GM18505 (cell line): ENCODE measurements at regions not wholly inside any gene's neighbourhood (a gene's known extent, or its start where the extent isn't known, plus 50 kb on each side); places are given as distances from the start of the nearest gene placed in this dataset.
A peak's percentile ranks its signal among the peaks of the same experiment; 100 is the strongest.

Experiments
- ATAC-seq: cut with Tn5 transposase; IDR thresholded peaks from one replicate; pipeline ENCODE4 v1.9.1; 2021; ENCODE audit not compliant: unreplicated experiment
- POLR2A ChIP-seq: IDR thresholded peaks from 4 replicates; pipeline ENCODE4 v1.6.1; 2011; ENCODE audit warnings: borderline replicate concordance; ENCODE audit not compliant: insufficient read depth, insufficient read length; ENCODE audit errors: extremely low read depth

GRCh38 chr9:6096821-6097220 is 81.4 kb upstream of the RANBP6 start:
- ATAC-seq: no peak
- no peak for TF ChIP-seq POLR2A

GRCh38 chr9:6090277-6091210 is 75.1 kb upstream of the RANBP6 start:
- ATAC-seq: no peak
- no peak for TF ChIP-seq POLR2A

DNA sequence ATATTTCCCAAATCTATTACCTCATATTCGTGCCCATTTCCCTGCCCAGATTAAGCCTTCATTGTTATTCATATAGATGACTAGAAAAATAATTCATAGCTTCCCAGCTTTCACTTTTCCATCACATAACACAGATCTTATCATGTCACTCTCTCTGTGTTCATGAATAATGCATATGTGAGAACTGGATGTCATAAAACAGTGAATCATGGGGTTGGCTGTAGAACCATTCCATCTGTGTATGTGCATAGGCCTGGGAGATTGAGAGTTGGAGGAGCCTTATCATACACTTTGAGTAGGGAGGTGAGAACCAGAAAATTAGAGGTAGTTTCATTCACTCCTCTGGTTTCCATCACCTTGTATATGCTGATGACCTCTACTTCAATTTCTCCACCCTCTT is 73.9 kb upstream of the RANBP6 start:
- no peak for TF ChIP-seq POLR2A
- no peak for ATAC-seq

- no peak for TF ChIP-seq POLR2A
- no peak for ATAC-seq
Observed at GRCh38 chr9:6086006-6086655, 70.7 kb upstream of the RANBP6 start.

DNA sequence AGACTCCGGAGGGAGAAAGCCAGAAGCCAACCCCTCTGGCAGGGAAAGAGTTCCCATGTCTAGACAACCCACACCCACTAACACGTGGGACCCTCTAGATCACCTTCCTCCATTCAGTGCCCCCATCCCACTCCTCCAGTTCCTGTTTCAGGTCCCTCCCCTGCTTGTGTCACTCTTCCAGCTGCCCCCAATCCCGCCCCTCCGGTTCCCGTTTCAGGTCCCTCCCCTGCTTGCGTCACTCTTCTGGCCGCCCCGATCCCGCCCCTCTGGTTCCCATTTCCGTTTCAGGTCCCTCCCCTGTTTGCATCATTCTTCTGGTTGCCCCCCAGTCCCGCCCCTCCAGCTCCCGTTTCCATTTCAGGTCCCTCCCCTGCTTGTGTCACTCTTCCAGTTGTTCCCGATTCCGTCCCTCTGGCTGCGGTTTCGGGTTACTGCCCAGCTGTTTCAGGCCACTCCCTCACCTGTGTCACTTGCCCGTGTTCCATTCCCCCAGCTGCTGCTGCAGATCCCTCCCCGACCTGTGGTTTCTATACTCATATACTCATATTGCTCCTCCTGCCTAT is 64.8 kb upstream of the RANBP6 start:
- TF ChIP-seq POLR2A: peak; percentile 54
- ATAC-seq: peak; percentile 96

DNA sequence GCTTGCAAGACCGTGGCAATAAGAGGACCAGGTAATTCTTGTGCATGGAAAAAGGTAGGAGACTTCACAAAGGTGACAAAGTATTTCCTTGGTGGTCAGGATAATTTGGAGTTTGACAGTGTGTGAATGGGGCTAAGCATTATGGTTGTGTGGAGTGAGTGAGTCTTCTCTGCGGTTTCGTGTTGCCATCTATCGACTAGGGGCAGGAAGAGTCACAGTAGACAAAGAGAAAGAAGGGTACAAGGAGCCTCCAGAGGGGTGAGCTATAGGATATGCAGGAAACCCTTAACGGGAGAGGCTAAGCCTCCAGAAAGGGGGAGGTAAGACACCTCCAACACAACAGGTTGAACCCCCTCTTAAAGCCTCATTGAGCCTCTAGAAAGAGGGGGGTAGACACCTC is 64.0 kb upstream of the RANBP6 start:
- TF ChIP-seq POLR2A: no peak
- no peak for ATAC-seq

DNA sequence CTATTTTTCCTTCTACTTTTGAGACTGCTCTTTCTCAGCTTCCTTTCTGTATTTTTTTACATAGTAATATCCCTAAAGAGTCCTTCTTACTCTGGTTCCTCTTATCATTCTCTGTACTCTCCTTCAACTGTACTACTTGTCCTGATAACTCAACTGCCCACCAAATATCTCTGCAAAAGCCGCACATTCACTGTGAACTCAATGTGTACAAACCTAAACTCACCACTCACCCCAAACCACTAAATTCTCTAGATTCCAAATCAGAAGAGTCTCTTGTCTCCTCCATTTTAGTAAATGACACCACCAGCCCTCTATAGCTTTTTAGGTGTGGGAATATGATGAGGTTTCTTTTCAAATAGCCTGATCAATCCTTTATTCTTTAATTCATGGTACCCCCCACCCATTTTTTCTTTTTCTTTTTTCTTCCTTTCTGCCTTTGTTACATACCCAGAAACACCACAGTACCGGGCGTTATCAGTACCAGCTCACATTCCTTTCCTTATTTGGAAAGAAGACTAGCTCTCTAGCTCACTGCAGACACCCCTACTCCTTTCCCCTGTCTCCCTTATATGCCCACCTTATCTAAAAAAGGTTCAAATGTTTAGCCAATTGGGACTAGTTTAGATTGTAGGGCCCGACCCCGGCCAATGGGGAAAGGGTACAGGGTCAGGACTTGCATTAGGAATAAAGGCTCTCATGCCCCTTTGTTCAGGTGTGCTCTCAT is 63.1 kb upstream of the RANBP6 start:
- TF ChIP-seq POLR2A: no peak
- no peak for ATAC-seq

DNA sequence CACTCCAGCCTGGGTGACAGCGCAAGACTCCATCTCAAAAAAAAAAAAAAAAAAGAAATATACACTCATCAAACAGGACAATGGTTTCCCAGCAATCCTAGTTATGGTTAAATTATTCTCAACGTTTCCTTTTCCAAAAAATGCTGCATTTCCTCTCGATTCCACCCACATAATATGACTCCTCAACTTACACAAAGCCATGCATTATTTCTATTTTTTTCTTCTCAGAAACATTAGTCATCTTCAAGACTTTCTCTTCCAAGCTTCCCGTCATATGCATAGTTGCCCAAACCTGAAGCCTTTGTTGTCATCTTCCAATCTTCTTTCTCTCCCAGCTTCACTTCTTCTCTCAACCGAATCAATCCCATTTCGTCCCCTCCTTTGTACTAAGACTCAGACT is 61.4 kb upstream of the RANBP6 start:
- ATAC-seq: no peak
- TF ChIP-seq POLR2A: no peak

DNA sequence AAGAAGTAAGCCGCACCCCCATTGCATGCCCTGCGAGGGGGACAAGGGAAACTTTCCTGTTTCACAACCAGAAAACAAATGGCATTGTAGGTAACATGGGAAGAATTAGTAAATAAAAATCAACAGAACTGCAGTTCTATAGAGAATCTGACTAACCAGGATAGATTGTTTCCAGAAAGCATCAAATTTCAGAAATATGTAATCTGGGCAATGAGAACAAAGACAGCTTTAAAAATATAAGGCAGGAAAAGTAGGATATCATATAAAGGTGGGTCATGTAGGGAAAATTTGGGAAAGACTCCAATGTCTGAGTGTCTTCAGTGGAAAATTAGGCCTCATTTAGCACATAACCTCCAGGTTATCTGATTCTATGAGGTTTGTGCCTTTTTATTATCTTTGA is 58.3 kb upstream of the RANBP6 start:
- no peak for TF ChIP-seq POLR2A
- no peak for ATAC-seq

- no peak for TF ChIP-seq POLR2A
- ATAC-seq: no peak
Observed at GRCh38 chr9:6072865-6073264, 57.4 kb upstream of the RANBP6 start.

GRCh38 chr9:6072453-6072852 is 57.0 kb upstream of the RANBP6 start:
- no peak for TF ChIP-seq POLR2A
- ATAC-seq: no peak

DNA sequence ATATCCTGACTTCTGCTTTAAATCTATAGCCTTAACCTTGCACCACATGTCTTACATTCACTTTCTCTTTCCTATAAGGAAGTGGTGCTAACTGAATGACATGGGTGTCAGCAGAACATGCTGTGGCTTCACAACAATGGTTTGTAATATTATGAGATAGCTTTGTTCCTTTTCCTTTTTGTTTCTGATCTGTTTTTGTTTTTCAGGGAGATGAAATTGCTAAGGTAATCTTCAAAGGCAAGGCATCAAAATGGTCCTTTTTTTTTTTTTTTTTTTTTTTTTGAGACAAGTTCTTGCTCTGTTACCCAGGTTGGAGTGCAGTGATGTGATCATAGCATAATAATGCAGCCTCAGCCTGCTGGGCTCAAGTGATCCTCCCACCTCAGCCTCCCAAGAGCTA is 53.6 kb upstream of the RANBP6 start:
- ATAC-seq: peak; percentile 86
- no peak for TF ChIP-seq POLR2A

DNA sequence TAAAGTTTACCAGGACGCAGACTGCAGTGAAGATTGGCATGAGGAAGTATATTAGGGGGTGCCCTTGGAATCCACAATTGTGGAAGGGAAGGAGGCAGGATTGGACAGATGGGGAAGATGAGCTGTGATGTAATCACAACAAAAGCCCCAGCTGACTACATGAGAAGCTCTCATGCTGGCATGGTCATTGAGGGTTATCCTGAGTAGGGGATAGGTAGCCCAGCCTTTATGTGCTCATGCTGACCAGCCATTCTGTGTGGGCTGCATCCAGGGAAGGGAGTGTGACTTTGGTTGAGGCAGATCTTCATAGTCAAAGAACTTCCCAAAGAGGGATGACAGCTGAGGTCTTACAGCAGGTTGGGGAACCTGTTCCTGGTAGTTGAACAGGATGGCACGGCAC is 52.0 kb upstream of the RANBP6 start:
- ATAC-seq: no peak
- TF ChIP-seq POLR2A: no peak
